Tibial artery (tissue), 4 donors: ENCODE measurements at regions not wholly inside any gene's neighbourhood (a gene's known extent, or its start where the extent isn't known, plus 50 kb on each side); places are given as distances from the start of the nearest gene placed in this dataset.

Experiments
- DNase-seq, 2 donors: peaks; one replicate each; pipeline ENCODE4 v3.0.0-alpha.2; 2019
- H3K27ac ChIP-seq, 2 donors: fragments of 200-600 bp; sonication (generic) in 1 of 2; 1 replicate in 1 of 2; 2 replicates in 1 of 2; pipeline ENCODE4 v1.5.1; 2018 to 2019; ENCODE audit warnings: mild to moderate bottlenecking in 1 of 2
- H3K27me3 ChIP-seq, 2 donors: fragments of 200-600 bp; sonication (generic) in 1 of 2; one replicate each; pipeline versions ENCODE4 v1.5.1 to v1.6.0; 2016 to 2019
- H3K36me3 ChIP-seq, 3 donors: fragments of 200-600 bp; sonication (generic) in 2 of 3; one replicate each; pipeline ENCODE4 v1.5.1; 2016 to 2019; ENCODE audit warnings: mild to moderate bottlenecking in 2 of 3
- H3K4me1 ChIP-seq, 4 donors: fragments of 200-600 bp; sonication (generic) in 2 of 4; 1 replicate in 3 of 4; 2 replicates in 1 of 4; pipeline ENCODE4 v1.5.1; 2016 to 2019
- H3K4me3 ChIP-seq, 2 donors: fragments of 200-600 bp; sonication (generic) in 1 of 2; 1 replicate in 1 of 2; 2 replicates in 1 of 2; pipeline ENCODE4 v1.5.1; 2018 to 2019; ENCODE audit warnings: mild to moderate bottlenecking in 2 of 2
- H3K9me3 ChIP-seq, 3 donors: fragments of 200-600 bp; sonication (generic) in 1 of 3; one replicate each; pipeline ENCODE4 v1.5.1; 2016 to 2019
- CTCF ChIP-seq, 2 experiments: fragments of 200-600 bp in 1 of 2; fragments of 450-650 bp in 1 of 2; IDR thresholded peaks; one replicate each; pipeline ENCODE4 v1.5.1; 2017 to 2019; ENCODE audit warnings: antibody characterized with exemption in 2 of 2, mild to moderate bottlenecking in 1 of 2, moderate library complexity in 1 of 2
- intact Hi-C: fragments of 100-400 bp; cut with DNase I; formaldehyde crosslinking; loops from one replicate; pipeline ENCODE4 v1.15.0; 2023; ENCODE audit warnings: low total_unique reads

- intact Hi-C loops = no loop called here
- no peaks in the 10 kb centered on the region for H3K4me1 ChIP-seq
- H3K9me3 ChIP-seq = no peaks in the 10 kb centered on the region
- no peak for DNase-seq
- no peak overlapping the region for H3K27ac ChIP-seq
- no peak overlapping the region for H3K4me3 ChIP-seq
- no peaks in the 10 kb centered on the region for H3K27me3 ChIP-seq
- H3K36me3 ChIP-seq = no peaks in the 10 kb centered on the region
- no peak for TF ChIP-seq CTCF (IDR thresholded peaks at IDR 0.05)
Observed at GRCh38 chr5:27313549-27313948, 275.2 kb upstream of the CDH9 start.

- Histone ChIP-seq H3K27me3 (no peaks in the 10 kb centered on the region), H3K9me3 (no peaks in the 10 kb centered on the region), H3K36me3 (no peaks in the 10 kb centered on the region), H3K27ac (no peak overlapping the region), H3K4me3 (no peak overlapping the region), H3K4me1 (no peaks in the 10 kb centered on the region)
- intact Hi-C loops = no loop called here
- no peak for DNase-seq
- no peak for TF ChIP-seq CTCF (IDR thresholded peaks at IDR 0.05)
Observed at GRCh38 chr5:27312291-27312893, 274.0 kb upstream of the CDH9 start.

GRCh38 chr5:27311544-27311943, 273.2 kb upstream of the CDH9 start:
- intact Hi-C loops = no loop called here
- Histone ChIP-seq H3K9me3 (no peaks in the 10 kb centered on the region), H3K27ac (no peak overlapping the region), H3K4me1 (no peaks in the 10 kb centered on the region), H3K4me3 (no peak overlapping the region), H3K36me3 (no peaks in the 10 kb centered on the region), H3K27me3 (no peaks in the 10 kb centered on the region)
- DNase-seq = no peak
- TF ChIP-seq CTCF (IDR thresholded peaks at IDR 0.05) = no peak

GRCh38 chr5:27308153-27308552, 269.8 kb upstream of the CDH9 start:
- Histone ChIP-seq H3K4me3 (no peak overlapping the region), H3K4me1 (no peaks in the 10 kb centered on the region), H3K27ac (no peak overlapping the region), H3K9me3 (no peaks in the 10 kb centered on the region), H3K27me3 (no peaks in the 10 kb centered on the region), H3K36me3 (no peaks in the 10 kb centered on the region)
- DNase-seq = no peak
- TF ChIP-seq CTCF (IDR thresholded peaks at IDR 0.05) = no peak
- intact Hi-C loops = no loop called here

GRCh38 chr5:27290172-27290571, 251.8 kb upstream of the CDH9 start:
- Histone ChIP-seq H3K27ac (no peak overlapping the region), H3K36me3 (no peaks in the 10 kb centered on the region), H3K4me1 (no peaks in the 10 kb centered on the region), H3K27me3 (no peaks in the 10 kb centered on the region), H3K9me3 (no peaks in the 10 kb centered on the region), H3K4me3 (no peak overlapping the region)
- intact Hi-C loops = no loop called here
- no peak for TF ChIP-seq CTCF (IDR thresholded peaks at IDR 0.05)
- no peak for DNase-seq

- DNase-seq = no peak
- Histone ChIP-seq H3K9me3 (no peaks in the 10 kb centered on the region), H3K4me3 (no peak overlapping the region), H3K36me3 (no peaks in the 10 kb centered on the region), H3K27ac (no peak overlapping the region), H3K4me1 (no peaks in the 10 kb centered on the region), H3K27me3 (no peaks in the 10 kb centered on the region)
- intact Hi-C loops = no loop called here
- TF ChIP-seq CTCF (IDR thresholded peaks at IDR 0.05) = no peak
Observed at GRCh38 chr5:27276119-27276518, 237.7 kb upstream of the CDH9 start.
